Globus pallidus (tissue), 1 donor: ENCODE measurements at regions not wholly inside any gene's neighbourhood (a gene's known extent, or its start where the extent isn't known, plus 50 kb on each side); places are given as distances from the start of the nearest gene placed in this dataset.
"Not testable (repeated sequence)": the region's sequence is repeated elsewhere in the genome, so short reads cannot be mapped to it uniquely, and the experiment has no call there.

Experiments used
- DNase-seq: peaks from one replicate; pipeline ENCODE4 v3.0.0-alpha.2; 2015; ENCODE audit warnings: low spot score

DNA sequence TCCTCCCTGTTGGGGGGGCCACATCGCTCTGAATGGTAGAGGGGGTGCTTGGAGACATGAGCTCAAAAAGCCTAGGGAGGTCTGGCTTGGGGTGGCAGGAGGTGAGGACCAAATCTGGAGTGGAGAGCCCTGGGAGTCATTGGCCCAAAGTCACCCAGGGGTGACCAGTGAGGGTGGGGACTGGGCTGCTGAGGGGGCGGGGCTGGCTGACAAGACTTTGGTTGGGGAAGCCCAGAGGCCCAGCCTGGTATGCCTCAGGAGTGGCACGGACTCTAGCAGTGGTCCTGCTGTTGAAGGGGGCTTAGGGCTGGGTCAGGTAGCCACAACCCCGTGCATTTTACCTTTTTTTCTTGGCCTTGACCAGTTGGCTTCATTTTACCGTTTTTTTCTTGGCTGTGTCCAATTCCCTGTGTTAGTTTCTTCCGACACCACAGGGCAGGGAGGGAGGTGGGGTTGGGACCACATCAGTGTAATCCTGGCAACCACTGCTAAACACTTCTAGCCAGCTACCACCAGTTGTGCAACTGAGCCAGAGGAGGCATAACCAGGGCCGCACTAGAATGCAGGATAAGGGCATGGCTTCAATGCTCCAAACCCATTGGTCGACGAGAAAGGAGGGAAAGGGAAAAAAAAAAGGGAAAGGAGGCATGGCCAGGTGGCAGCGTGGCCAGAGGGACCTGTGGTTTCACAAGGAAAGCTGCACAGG, 105.3 kb upstream of the C2CD4B start:
- DNase-seq = no peak

DNA sequence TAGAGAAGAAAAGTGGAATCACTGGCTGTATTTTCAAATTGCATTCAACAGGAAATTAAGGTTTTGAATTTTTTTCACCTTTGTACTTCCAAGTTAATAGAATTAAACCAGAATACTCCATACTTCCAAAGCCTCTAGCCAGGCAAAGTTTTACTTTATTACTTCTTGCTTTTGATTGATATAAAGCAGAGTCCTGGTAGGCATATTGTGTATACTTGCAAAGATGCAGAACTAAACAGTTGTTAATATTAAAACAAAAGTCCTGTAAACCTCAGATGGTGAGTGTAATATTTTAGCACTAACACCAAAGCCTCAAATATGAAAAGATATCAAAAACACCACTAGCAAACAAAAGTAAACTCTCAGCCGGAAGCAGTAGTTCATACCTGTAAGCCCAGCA, 107.2 kb upstream of the C2CD4B start:
- DNase-seq = no peak

DNA sequence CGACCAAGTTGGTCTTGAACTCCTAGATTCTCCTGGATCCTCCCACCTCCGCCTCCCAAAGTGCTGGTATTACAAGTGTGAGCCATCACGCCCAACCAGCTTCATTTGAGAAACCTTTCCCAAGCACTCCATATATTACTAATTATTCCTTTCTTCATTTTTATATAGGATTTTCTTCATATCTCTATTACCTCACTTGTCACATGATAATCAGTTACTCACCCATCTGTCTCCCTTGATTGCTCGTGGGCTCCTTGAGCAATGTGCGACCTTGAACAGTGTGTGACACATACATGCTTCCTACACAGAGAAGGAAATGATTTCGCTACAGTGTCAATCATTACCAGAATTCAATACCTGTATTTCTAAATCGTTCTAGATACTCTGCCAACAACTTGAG, 110.7 kb upstream of the C2CD4B start:
- no peak for DNase-seq

DNA sequence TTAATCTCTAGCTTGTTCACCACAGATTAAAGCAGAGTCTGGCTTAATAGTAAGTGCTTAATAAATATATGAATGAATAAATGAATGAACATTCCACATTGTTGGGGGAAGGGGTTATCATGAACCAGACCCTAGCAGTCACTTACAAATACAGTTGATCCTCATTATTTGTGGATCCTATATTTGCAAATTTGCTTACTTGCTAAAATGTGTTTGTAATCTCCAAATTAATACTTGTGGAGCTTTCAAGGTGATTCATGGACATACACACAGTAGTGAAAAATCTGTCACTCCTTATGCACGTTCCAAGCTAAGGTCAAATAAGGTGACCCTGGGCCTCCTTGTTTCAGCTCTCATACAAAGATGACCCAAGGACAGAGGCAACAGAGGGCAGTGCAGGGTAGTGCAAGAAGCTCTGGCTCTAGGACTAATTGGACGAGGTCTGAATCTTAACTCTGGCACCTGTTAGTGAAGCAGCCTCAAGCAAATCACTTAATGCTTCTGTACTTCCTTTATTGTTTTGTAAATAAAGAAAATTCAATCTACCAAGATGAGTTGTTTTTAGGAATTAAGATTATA, 112.8 kb upstream of the C2CD4B start:
- no peak for DNase-seq

DNA sequence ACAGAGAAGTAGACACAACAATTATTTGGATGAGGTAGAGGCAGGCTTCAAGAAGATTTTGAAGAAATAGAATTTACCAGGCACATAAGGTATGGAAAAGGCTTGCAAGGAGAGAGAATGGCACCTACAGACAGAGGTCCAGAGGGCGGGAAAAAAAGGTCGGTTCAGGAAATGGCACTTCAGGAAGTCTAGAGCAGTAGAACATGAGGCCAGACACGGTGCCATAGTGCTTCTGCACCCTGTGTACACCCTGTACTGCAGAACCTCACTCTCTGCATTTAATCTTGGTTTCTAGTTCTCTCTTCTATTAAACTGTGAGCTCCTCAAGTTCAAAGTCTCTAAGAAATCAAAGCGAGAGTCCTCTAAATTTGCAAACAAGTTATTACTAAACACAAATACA, 113.4 kb upstream of the C2CD4B start:
- DNase-seq = no peak

DNA sequence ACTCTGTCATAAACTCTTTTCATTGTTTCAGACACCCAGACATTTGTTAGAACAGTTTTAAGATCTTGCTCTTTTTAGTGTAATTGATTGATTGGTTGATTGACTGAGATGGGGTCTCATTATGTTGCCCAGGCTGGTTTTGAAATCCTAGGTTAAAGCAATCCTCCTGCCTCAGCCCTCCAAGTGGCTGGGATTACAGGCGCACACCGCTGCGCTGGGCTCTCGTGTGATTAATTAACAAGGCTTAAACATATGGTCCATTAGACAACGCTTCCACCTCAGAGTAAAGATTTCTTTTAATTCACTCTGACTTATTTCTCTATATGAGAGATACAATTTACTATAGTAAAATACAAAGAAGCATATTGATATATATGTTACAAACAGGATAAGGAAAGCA, 114.0 kb upstream of the C2CD4B start:
- DNase-seq = no peak

DNA sequence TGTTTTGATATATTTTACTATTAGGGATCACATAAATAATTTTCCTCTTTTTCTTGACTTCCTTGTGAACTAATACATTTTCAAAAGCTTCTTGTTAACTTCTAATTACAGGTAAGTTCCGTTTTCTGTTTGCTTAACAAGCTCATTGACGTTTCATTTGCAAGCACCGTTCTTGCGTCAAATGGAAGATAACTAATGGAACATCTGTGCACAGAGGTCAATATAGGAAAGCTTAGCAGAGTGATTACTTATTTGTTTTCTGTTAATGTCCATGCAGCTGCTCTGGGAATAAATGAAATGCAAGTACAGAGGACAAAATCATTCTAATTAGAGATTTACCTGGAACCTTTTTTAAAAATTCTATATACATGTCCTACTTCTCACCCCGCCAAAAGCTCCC, 115.5 kb upstream of the C2CD4B start:
- DNase-seq = no peak

DNA sequence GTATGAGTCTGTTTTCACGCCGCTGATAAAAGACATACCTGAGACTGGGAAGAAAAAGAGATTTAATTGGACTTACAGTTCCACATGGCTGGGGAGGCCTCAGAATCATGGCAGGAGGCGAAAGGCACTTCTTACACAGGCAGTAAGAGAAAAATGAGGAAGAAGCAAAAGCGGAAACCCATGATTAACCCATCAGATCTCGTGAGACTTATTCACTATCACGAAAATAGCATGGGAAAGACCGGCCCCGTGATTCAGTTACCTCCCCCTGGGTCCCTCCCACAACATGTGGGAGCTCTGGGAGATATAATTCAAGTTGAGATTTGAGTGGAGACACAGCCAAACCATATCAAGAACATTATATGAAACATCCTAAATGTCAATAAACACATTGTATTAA, 116.7 kb upstream of the C2CD4B start:
- not testable (repeated sequence) for DNase-seq

DNA sequence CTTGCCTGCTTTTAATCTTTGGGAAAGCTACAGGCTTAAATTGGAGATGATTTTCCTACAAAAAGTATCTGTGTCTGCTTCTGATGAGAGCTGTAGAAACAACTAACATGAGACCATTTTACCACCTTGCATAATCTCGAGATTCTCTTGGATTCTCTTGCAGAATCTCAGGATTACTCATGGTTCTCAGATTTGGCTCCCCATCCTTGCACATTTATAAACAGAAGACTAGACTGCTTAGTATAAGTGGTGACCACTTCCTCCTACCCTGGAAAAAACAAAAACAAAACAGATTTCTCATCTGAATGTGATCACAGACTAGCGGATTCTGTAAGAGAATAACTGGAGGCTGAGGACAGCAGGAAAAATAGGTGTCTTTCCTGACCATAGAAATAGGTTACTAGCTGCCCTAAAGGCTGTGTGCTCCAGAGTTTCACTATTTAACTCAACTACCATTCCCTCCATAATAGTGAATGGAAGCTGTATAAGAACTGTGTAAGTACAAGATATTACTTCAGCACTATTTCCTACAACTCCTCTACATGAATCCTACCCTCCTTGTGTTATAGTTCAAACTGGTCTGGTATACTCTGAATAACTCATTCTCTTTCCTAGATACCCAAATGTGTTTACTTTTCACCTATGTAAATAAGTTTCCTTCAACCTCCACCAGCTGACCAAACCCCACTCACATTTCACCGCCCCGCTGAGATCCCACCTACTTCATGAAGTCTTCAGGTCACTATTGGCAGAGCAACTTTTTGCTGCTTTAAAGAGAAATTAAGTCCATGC, 122.2 kb upstream of the C2CD4B start:
- no peak for DNase-seq

DNA sequence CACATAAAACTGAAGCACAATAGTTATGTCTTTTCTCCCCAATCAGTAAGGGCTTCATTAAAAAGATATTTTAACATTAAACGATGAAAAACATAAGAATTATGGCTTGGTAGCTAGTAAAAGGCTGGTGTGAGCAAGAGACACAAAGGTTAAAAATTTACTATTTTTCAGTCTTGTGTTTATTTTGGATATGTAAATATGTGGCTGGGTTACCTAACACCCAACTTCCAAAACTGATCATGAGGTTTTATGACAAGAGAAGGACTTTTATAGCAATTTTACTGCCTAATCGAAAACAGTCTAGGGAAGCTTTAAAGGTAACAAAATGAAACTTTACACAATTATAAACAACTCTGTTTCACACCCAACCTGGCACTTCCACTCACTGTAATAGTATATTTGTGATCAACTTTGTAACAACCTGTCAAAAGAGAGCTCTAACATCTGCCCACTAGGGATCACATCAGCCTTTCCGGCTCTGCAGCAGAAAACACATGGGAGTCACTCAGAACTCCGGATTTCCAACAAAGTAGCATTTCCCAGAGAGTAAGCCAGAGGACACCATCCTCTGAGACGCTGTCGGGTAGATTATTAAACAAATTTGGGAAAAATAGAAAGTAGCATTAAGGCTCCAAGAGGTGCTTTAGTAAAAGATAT, 123.4 kb upstream of the C2CD4B start:
- DNase-seq = no peak

DNA sequence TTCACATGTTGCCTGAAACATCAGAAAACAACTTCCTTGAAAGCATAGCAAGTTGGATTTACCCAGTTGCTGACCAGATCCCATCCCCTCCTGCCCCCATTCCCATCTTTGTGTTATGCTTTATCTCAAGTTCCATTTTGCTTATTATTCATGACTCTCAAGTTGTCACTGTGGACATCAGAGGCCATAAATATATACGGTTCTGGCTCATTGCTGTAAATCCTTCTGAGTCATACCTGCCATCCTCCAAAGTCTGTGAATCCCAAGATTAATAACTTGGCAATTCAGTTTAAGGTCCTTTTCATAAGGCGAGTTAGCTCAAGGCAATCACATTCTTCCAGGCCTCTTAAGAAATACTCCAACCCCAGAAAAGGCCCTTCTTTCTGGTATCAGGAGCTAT, 126.2 kb upstream of the C2CD4B start:
- no peak for DNase-seq

DNA sequence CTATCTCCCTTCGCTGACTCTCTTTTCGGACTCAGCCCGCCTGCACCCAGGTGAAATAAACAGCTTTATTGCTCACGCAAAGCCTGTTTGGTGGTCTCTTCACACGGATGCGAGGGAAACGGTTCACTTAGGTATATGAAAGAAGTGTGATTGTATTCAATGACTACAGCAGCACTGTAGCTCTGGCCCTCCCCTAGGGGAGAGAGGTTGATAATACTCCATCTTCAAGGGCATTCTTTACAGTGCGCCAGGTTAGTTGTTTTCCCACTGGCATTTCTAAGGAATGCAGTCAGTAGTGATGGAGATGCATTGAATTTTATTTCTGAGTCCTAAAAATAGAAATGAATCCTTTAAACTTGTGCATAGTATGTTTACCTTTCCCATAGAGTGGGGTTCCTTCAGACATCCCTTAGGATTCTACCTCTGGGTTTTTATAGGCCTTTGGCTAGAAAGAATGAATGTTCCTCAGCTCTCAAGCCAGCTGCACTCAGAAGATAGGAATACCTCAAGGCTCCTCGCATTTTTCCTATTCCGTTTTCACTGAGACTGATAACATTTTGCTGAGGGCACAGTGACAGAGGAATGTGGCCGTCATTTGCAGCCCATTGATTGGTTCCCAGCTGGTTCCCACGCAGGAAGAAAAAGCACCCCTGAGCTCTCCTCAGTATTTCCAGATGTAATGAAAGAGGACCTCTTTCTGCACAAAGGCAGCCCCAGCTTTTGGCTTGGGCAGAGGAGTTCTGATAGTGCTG, 131.8 kb upstream of the C2CD4B start:
- no peak for DNase-seq

DNA sequence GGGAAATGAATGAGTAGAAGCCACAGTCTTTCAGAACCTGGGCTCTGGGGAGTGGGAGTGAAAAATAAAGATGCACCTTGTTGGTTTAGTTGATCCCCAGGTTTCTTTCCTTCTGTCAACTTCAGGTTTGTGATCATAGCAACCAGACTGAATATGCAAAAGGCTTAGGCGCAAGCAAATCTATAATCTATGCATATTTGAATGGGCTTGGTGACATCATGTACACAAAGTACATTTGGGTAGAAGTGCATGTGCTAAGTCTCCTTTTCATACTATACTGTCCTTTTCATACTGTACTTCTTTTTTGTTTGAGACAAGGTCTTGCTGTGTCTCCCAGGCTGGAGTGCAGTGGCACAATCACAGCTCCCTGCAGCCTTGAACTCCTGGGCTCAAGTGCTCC, 132.4 kb upstream of the C2CD4B start:
- no peak for DNase-seq

DNA sequence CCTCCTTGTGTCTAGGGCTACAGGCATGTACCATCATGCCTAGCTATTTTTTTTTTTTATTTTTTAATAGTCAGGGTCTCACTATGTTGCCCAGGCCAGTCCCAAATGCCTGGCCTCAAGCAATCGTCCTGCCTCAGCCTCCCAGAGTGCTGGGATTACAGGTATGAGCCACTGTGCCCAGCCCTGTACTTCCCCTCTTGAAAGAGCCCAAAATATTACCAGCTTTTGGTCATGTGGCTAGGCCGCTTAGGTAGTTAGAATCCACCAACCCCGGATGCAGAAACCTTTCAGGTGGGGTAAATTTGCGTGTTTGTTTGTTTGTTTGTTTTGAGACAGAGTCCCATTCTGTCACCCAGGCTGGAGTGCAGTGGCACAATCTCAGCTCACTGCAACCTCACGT, 132.8 kb upstream of the C2CD4B start:
- DNase-seq = no peak

DNA sequence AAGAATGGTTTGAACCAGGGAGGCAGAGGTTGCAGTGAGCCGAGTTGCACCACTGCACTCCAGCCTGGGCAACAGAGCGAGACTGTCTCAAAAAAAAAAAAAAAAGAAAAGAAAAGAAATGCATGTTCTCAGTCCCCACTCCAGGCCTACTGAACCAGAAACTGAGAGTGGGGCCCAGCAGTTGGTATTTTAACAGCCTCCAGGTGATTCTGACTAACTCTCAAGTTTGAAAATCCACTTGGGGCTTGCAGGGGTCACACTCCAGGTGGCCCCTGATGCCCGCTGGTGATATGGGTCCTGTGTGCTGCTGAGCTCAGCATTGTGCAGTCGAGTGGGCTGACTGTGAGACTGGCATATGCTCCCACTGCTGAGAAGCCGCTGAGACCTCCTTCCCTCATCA, 133.7 kb upstream of the C2CD4B start:
- DNase-seq = no peak

DNA sequence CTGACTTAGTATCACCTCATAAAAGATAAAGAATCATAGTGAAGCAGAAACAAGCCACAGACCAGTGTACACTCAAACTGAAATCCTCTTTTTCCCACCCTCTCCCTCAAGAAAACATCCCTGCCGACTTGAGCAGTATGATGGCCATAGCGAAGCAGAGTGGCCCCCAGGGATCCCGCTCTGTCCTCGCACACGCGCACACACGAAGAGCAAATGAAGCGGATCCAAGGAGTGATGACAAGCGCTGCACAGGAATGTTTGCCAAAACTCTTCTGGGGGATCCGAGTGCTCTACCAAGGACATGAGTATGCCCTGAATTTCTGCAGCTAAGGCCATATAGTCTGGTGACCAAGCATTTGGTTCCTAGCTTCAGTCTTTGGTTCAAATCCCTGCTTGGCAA, 134.5 kb upstream of the C2CD4B start:
- no peak for DNase-seq

DNA sequence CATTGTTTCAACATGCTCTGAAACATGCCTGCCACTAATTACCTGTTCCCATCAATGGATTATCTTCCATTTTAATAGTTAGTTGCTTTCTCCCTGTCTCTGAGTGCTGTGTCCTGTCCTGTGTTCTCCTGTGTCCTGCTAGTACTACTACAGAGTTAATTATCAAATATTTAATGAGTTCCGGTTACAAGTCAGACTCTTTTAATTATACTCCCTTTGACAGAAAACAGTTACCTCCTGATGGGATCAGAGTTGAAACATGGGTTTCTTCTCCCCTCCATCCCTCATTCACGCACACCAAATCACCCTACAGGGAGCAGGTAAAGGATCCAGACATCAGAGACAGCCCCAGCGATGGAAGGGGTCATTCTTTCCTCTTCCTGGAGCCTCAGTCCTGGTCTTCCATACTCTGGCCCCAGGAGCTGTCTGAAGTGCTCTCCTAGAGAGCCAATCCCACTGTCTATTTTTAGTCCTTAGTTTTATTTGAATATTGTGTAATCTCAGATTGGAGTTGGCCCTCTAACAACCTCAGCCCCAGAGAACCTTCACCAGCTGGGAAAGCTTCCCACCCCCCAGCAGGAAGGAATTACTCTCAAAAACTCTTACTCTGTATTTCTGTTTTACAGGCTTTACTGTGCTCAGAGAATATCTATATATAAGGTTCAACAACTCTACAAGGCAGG, 137.0 kb upstream of the C2CD4B start:
- DNase-seq = no peak

DNA sequence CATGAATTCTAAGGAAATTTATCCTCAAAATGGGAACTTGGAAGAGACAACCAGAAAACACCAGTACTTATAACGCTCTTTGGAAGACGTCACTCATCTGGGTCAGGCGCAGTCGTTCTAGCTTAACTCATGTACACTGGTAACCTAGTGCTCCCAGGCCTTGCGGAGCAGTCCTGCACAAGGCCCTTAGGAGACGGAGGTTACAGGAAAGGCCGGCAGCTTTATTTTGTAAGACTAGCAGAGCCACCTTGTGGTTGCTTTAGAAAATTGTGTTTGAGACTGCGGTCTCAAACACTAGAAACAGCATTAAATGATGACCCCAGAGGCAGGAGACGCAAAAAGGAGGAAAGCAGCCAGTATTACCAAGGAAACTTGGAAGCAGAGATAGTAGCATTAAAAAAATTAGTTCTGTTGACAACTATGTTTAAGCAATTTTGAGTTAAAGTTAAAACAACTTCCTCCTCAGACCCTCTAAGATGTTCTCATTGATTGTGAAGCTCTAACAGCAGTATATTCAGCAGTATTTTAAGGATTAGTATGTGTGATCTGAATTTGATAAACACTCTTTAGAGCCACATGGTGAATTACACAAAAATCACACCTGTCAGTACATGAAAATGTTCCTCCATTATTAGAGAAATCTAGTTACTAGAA, 141.9 kb upstream of the C2CD4B start:
- peak; percentile 57 for DNase-seq

DNA sequence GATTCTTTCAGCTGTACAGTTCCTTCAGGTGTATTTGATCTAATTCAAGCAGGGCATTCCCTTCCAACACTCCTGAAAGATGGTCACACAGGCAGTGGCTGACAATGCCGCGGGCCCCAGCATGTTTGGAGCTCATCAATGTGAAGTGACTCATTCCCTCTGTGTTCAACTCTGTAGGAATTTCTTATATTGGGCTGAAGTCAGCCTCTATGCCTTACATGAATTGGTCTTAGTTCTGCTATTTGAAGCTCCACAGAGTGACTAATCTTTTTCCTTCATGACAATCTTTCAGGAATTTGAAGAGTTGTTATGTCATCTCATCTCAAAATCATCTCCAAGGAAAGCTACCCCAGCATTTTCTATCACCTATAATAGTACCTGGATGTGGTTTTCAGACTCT, 142.5 kb upstream of the C2CD4B start:
- no peak for DNase-seq

DNA sequence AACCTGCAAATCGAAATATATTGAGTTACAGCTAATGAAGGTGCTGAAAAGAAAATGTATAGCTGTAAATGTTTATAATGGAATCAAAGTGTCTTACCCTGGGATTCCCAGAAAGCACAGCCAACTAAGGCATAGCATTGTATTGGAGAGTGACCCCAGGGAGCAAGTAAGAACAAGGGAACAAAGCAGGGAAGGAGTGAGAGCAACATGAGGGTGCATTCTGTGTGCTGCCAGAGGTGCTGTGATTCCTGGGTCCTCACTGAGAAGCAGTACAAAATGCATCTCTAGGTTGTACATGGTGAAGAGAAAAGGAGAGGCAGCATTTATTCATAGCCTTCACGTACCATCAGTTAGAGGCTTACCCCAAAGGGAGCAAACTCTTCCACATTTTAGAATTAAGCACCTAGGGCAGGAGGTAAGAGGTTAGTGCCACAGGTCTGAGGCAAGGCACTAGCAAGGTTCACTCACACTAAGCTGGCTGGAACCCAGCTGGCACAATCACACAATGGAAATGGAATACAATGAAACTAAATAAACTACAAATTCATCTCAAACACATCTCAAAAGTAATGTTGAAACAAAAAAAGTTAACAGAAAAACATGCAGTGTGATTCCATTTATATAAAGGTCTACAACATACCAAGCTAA, 151.5 kb upstream of the C2CD4B start:
- no peak for DNase-seq

DNA sequence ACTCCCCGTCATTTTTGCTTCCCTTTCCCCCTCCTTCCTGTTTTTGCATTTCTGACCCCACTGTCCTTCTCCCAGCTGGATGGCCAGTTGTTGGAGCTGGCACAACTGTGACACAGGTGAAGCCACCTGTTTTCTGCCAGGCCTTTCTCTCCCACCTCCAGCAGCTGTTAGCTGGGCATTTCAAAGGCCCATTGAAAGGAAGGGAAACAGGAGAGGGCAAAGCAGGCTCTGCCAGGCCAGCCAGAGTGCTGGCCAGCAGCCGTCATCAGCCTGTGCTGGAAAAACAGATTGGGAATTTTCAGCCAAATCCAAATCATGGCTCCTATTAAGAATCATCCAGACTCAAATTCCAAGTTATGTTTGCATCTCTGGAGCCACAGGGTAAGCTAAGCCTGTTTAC, 155.2 kb upstream of the C2CD4B start:
- no peak for DNase-seq
